HG02852 (cell line): ENCODE measurements at regions not wholly inside any gene's neighbourhood (a gene's known extent, or its start where the extent isn't known, plus 50 kb on each side); places are given as distances from the start of the nearest gene placed in this dataset.

Experiments
- ATAC-seq: cut with Tn5 transposase; IDR thresholded peaks from one replicate; pipeline ENCODE4 v1.9.1; 2021; ENCODE audit warnings: mild to moderate bottlenecking, moderate library complexity; ENCODE audit not compliant: unreplicated experiment

DNA sequence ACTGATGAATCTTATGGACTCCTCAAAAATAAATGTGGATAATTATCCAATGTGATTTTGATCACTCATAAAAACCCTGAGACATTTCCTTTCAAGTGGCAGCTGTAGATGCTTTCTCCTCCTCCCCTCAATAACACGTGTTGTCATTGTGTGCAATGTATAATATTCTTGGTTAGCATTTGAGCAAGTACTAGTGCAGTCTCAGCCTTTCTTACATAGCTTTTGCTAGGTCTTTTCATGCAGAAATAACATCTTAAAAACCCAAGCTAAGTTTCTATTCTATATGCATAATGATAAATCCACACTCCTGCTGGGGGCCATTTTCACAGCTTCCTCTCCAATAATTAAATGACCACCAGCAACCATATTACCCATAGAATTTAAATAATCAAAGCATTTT is 1835.2 kb upstream of the NUDT12 start:
- no peak for ATAC-seq

DNA sequence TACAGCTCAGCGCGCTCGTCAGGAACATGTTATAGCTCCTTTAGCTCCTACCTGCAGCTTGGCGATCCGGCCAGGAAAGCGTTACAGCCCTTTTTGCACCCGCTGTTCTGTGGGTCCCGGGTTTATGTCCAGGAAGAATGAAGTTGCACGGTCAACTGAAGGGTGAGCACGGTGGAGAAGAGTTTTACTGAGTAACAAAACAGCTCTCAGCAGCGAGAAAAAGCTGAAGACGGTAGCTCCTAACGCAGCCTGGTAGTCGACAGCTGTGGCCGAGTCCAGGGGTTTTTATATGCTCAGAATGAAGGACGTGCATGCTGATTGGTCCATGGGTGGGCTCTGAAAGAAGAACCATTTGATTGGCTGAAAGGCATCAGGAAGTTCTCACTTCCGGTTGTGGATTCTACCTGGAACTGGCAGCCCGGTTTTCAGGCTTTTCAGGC is 1830.1 kb upstream of the NUDT12 start:
- ATAC-seq: no peak

DNA sequence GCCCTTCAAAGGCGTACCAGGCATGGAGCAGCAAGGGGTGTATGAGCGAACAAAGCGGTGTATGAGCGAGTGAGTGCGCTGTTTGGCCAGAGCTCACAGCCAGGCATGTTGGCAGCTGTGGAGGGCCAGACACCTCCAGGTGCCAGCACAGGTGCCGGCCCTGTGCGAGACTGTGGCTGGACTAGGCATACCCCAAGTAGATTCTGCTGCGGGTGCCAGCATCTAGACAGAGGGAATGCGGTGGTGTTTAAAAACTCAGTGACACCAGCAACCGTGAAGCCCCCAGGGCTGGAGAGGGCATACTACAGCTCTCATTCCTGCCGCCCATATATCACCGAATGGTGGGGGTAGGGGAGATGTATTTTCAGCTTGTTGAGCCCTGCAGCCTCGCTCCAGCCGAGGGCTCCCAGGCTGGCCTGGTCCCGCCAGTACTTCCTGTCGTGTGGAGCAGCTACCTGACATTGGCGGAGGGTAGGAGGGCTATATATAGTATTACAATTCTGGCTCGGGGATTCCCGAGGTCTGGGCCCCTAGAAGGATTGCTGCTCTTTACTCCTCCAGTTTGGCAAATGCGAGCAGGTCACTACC is 1829.6 kb upstream of the NUDT12 start:
- no peak for ATAC-seq

DNA sequence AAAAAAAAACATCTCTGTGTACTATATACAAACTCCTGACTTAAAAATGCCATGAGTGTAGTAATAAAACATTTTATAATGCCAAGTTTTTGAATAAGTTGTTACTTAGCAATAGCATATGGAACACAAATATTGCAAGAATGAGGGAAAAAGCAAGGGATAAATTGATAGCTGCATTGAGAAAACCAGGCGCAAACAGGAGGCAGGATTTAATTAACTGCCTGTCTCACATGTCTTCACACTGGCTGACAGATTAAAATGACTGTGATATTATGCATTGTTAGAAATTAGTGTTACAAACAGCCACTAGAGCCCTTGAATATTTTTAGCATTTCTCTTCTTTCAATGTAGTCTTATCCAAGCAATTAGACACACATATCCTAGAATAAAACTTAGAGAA is 1817.5 kb upstream of the NUDT12 start:
- no peak for ATAC-seq

GRCh38 chr5:105371169-105371568 is 1808.6 kb upstream of the NUDT12 start:
- ATAC-seq: no peak

GRCh38 chr5:105350486-105351140 is 1788.0 kb upstream of the NUDT12 start:
- no peak for ATAC-seq

GRCh38 chr5:105331558-105331957 is 1769.0 kb upstream of the NUDT12 start:
- no peak for ATAC-seq

GRCh38 chr5:105330185-105330584 is 1767.6 kb upstream of the NUDT12 start:
- no peak for ATAC-seq

- ATAC-seq: no peak
Measured at GRCh38 chr5:105304859-105305258, 1742.3 kb upstream of the NUDT12 start.

GRCh38 chr5:105288946-105289345 is 1726.4 kb upstream of the NUDT12 start:
- no peak for ATAC-seq

DNA sequence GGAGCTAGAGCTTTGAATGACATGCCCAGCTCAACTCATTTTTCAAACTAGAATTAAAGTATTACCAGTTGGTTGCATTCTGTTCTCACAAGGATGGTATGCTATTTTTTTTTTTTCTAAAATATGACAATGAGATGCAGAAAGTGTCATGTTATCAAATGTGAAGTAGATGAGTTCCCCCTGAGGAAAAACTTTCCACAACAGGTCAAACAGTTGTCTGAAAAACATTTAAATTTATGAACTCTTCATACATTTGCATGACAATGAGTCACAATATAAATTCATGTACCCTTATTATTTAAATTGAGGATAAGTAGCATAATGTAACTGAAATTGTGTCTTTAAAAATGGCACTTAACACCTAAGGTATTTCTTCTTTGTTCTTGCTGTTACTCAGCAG is 1720.5 kb upstream of the NUDT12 start:
- ATAC-seq: no peak

GRCh38 chr5:105274079-105274478 is 1711.5 kb upstream of the NUDT12 start:
- ATAC-seq: no peak

GRCh38 chr5:105263515-105263914 is 1700.9 kb upstream of the NUDT12 start:
- no peak for ATAC-seq

DNA sequence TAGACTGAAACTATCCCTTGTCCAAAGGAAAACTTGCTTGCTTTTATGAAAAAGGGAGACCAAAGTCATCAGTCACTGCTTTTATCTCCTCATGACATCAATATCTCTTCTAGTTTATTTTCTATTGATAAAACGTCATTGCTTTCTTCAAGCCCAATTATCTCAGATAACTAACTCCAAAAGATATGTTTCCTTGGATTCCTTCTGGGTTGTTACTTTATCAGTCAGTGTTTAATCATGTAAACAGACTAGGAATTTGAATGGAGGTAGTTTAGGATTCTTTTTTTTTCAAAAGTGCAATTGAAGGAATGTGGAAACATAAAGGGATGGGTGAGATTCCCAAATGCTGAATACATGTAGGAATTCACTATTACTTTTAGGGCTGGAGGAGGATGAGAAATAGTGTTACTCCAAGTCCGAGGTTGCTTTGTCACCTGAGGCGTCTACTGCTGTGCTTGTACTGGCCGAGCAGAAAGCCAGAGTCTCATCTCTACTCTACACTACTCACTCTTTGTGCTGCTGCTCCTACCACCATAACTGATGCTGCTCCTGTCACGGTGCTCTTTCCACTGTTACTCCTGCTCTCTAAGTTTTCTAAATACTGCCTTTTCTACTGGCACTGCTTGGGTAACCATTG is 1697.1 kb upstream of the NUDT12 start:
- ATAC-seq: no peak

- no peak for ATAC-seq
Measured at GRCh38 chr5:105238561-105238960, 1676.0 kb upstream of the NUDT12 start.

- ATAC-seq: no peak
Measured at GRCh38 chr5:105230516-105231157, 1668.0 kb upstream of the NUDT12 start.

DNA sequence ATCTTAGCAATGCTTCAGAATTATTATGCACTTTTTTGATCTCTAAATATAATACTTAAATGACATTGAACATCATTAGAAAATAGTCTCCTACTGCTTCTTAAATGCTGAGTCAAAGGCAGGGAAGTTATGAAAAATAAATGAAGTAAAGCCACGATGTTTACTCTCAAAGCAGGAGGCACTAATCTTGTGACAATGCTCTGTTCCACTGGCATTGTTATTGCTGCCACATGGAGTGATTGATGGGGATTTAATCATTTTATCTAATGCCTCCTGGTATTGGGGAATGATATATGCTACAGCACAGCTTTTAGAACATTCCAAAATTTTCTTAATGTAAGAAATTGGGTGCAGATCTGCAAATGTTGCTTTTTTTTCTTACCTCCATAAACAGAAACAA is 1655.4 kb upstream of the NUDT12 start:
- ATAC-seq: no peak

DNA sequence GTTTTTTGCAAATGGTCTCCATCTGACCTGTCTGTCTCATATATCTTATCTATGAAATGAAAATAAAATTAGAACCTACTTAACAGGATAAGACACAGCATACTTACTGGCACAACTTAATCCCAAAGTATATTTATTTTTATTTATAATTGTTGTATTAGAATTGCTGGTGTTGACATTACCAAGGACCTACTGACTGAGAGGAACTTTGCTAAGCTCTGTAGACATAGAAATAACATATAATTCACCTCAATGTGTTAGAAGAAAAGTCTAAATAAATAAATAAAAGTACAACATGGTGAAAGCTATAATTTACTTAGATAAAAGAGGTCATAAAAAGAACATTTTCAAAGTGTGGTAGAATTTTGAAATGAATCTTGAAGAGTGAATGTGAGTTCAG is 1650.5 kb upstream of the NUDT12 start:
- ATAC-seq: no peak

DNA sequence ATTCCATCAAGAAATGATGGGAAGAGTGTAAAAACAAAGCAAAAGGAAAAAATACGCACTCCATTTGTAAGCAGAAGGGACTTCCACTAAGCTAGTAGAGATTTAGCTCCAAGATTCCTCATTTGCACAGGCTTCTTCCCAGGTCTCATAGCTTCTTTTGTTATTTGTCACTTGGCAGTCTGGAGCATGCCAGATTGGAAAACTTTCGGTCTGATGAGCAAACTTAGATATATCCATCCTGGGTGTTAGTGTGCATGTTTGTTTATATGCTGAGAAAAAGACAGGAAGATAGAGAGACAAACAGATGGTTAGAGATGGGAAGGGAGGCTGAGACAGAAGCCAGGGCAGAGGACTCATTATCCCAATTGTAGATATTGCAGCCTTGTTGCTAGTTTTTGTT is 1644.5 kb upstream of the NUDT12 start:
- ATAC-seq: no peak

- ATAC-seq: no peak
Measured at GRCh38 chr5:105197531-105197930, 1634.9 kb upstream of the NUDT12 start.

DNA sequence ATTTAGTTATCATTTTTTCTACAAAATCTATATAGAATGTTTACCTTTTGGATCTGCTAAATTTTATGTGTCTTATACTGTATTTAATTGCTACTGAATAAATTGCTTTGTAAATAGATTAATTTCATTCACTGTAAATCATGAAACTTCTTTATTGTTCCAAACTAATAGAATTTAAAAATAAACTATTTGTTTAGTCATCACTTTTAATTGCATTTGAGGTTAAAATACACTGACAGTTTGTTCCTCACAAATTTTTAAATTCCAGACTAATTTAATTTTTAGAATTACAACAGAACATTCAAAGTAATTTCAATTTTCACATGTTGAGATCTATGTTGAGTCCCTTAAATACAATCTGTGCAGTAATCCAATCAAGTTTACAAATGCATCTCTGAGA is 1633.2 kb upstream of the NUDT12 start:
- ATAC-seq: no peak

GRCh38 chr5:105172918-105173317 is 1610.3 kb upstream of the NUDT12 start:
- ATAC-seq: no peak
